Ishikawa (cell line): ENCODE measurements at regions not wholly inside any gene's neighbourhood (a gene's known extent, or its start where the extent isn't known, plus 50 kb on each side); places are given as distances from the start of the nearest gene placed in this dataset.

Experiments
- NFIC ChIP-seq: IDR thresholded peaks from 2 replicates; pipeline ENCODE4 v1.6.1; 2012
- TAF1 ChIP-seq: IDR thresholded peaks from 2 replicates; pipeline ENCODE4 v1.6.1; 2012; ENCODE audit warnings: low read depth, mild to moderate bottlenecking
- TF ChIP-seq, protein P1 (sequence below): IDR thresholded peaks from 2 replicates; pipeline ENCODE4 v1.6.1; 2012

DNA sequence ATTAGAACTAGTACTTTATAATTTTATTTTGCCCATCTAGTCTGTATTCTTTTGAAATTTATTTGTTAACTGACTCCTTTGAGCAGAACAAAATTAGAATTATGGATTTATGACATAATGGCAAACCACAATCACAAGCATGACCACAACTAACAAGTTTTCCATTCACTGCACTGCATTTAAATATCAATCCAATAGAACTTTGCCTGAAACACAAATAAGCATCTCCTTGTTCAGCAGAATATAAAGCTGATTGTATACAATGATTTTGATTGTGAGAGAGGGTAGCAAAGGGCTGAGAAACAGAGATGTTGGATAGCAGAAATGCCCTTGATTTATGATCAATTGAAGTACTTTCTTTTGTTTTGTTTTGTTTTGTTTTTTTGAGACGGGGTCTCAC, 495.5 kb upstream of the RGS18 start:
- TF ChIP-seq, protein P1, sequence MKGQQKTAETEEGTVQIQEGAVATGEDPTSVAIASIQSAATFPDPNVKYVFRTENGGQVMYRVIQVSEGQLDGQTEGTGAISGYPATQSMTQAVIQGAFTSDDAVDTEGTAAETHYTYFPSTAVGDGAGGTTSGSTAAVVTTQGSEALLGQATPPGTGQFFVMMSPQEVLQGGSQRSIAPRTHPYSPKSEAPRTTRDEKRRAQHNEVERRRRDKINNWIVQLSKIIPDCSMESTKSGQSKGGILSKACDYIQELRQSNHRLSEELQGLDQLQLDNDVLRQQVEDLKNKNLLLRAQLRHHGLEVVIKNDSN: no peak
- TF ChIP-seq TAF1 (no peak), NFIC (no peak)
